Activated CD4-positive, alpha-beta T cell treated with anti-CD3 and anti-CD28 coated beads, Interleukin-2, amount 50 U/mL, for 24 hours (primary cell): ENCODE measurements at regions not wholly inside any gene's neighbourhood (a gene's known extent, or its start where the extent isn't known, plus 50 kb on each side); places are given as distances from the start of the nearest gene placed in this dataset.

Source experiments
- DNase-seq, 2 donors: peaks; one replicate each; pipeline ENCODE4 v3.0.0-alpha.2; 2020; ENCODE audit warnings: low read depth in 1 of 2, low spot score in 1 of 2

- no peak for DNase-seq
These were observed 203.3 kb upstream of the NUDT4 start for GRCh38 chr12:93174473-93174872.

GRCh38 chr12:93176165-93176564, 201.6 kb upstream of the NUDT4 start:
- no peak for DNase-seq

GRCh38 chr12:93176610-93177126, 201.1 kb upstream of the NUDT4 start:
- DNase-seq = no peak

GRCh38 chr12:93177208-93178153, 200.2 kb upstream of the NUDT4 start:
- DNase-seq = no peak

DNA sequence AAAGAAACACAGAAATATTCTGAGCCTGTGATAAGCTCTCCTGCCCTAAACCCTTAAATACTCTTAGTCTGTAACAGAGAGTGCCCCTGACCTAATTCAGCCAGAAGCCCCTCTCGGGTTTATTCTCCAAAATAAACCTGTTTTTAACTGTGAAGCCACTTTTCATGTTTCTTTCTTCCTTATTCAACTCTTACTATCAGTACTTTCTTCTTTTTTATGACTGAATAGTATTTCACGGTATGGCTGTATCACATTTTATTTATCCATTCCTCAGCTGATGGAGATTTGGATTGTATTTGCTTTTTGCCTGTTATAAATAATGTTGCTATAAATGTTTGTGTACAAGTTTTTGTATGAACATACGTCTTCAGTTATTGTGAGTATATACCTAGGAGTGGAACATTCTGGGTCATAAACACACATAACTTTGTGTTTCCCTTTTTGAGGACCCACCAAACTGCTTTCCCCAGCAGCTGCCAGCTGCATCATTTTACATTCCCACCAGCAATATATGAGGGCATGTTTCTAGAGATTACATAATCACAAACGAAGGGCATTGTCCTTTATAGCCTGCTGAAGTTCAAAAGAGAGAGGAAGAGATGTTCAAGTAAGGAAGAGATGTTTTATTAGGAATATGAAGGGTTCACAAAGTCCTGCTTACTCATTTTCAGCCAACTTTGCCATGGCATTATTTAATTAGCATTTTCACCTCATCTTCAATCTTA, 199.4 kb upstream of the NUDT4 start:
- no peak for DNase-seq

DNA sequence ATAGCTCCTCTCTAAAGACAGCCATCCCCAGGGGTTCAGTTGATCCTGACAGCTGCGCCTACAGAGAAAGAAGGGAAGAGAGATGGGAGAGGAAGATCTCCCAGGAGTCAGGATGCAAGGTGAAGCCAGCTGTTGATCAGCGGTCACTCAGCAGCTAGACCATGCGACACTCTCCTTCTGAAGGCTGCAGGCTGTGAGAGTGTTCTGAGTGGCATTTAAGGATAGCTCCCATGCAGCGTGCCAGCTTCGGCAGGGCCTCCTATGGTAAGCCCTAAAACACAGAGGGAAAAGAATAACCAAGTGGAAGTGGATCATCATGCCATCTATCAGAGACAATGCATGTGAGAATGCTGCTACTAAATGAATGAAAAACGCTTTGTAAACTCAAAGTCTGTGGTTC, 197.9 kb upstream of the NUDT4 start:
- DNase-seq = no peak

- DNase-seq = no peak
These were observed 197.2 kb upstream of the NUDT4 start for GRCh38 chr12:93180566-93180965.

- no peak for DNase-seq
These were observed 196.2 kb upstream of the NUDT4 start for GRCh38 chr12:93181409-93181965.

DNA sequence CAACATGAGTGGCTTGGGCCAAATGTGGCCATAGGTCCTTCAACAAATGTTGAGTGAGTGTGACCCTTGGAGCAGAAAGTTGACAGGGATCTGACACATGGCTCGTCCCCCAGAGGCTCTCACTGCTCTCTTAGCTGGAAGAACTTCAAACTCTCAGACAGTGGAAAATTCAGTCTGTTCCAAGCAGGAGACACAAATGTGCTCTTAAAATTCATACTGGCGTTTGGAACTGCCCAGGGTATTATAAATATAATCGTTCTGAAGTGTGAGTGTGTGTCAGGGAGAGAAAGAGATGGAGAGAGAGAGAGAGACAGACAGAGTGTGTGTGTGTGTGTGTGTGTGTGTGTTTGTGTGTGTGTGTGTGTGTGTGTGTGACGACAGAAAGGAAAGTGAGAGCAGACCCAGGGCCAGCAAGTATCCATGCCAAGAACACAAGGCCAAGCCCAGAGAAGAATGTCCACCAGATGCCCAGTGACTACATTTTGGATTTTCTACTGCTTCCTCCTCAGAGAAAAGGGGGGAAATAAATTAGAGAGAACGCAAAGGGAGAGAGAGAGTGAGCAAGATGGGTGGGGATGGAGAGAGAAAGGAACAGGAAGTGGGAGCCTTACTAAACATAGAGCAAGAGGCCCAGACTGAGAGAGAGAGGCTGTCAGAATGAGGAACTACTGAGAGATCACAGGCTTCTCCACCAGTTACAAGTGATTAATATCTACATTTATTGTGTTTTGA, 193.6 kb upstream of the NUDT4 start:
- DNase-seq = peak in 1 of 2 donors; percentile 2

DNA sequence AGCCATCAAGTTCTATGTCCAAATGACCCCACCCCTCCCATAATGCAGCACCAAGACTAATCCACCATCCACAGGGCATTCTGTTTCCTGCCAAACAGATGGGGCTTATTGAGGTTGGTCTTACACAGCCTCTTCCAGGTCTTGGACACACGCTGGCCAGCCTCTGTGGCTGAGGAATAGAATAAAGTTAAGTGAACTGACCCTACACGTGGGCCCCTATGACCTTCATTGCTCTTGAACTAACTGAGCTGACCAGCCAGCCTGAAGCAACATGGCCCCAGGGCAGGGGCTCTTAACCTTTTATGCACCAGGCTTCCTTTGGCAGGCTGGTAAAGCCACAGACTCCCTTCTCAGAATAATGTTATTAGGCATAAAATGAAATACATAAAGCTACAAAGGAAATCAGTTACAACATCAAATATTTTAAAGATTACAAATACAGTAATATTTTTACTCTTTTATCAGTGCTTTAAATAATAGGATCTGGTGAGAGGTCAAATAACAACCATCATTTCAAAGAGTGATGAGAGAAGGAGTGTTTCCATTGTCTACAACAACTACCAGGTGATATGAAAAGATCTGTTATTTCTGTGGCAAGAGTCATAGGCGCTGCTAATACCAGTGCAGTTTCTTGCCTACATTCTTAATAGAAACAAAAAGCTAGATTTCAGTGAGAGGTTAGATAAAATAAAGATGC, 192.9 kb upstream of the NUDT4 start:
- DNase-seq = no peak

- no peak for DNase-seq
These were observed 192.4 kb upstream of the NUDT4 start for GRCh38 chr12:93185369-93185741.

DNA sequence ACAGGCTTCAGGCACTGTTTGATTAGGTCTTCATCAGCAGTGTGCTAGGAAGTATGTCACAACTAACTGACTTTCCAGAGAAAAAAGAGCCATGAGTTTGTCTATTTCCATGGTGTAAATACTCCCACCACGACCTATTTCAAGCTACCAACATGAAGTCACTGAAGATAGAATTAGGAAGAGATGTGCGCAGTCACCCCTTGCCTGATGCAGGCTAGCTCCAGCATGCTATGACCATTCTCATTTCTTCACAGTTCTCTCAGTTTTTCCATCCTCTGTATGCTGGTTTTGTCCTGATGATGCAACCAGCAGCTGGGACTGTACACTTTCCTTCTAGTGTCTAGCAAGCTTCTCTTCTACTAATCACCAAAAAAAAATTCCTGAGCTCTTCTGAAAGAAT, 191.6 kb upstream of the NUDT4 start:
- no peak for DNase-seq

GRCh38 chr12:93186621-93187020, 191.1 kb upstream of the NUDT4 start:
- no peak for DNase-seq

GRCh38 chr12:93191423-93191822, 186.3 kb upstream of the NUDT4 start:
- DNase-seq = no peak

- DNase-seq = no peak
These were observed 185.8 kb upstream of the NUDT4 start for GRCh38 chr12:93191956-93192355.

- no peak for DNase-seq
These were observed 184.8 kb upstream of the NUDT4 start for GRCh38 chr12:93192878-93193277.

DNA sequence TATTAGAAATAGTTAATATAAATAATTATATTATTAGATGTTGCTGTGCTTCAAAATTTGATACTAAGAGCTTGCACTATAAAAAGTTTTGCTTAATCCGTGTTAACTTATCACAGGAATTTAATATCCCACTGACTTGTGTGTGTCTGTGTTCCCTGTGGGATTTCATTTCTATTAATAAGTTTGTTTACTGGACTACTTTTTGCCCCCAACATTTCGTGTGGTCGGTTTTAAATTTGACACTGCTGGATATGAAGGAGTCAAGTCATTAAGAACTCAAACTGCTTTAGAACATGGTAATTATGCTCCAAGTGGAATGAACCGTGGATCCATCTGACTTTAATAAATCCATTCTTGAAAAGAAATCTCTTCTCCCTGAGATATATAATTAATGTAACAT, 182.2 kb upstream of the NUDT4 start:
- no peak for DNase-seq

DNA sequence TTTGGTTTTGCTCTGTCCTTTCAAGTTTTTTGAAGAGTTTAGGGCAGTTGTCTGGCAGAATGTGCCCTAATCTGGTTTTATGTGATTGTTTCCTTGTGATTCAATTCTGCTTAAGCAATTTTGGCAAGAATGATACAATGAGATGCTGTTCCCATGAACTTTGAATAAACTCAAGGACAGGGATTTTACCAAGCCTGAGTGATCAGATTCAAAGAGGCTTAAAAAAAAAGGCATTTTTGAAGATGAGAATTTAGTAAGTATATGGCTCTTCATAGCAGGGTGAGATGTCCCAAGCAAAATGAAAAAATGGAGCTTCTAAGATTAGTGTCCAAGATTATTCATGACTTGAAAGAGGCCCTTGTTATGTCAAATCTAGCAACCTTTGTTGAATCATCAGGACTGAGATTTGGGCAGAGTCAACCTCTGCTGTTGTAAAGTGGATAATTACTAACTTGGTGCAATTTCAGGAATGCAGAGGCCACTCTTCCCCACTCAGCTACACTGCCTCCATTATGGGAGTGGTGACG, 180.6 kb upstream of the NUDT4 start:
- DNase-seq = no peak

DNA sequence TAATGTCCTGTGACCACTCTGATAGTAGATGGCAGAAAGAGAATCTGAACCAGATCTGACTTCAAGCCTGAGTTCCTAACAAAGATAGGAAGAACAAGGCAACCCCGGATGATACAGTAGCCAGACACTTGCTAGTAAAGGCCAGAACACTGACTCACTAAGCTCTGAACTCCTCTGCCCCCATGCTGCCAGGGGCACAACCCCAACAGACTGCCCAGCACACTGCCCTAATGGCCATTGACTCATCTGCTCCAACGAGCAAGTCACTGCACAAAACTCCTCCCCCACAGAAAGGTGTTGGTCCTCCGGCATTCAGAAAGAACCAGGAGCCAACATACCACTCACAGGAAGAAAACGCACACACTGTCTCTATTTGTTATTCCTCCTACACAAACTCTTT, 179.6 kb upstream of the NUDT4 start:
- DNase-seq = no peak

- no peak for DNase-seq
These were observed 177.9 kb upstream of the NUDT4 start for GRCh38 chr12:93199831-93200236.
